GM12873 (cell line): ENCODE measurements at regions not wholly inside any gene's neighbourhood (a gene's known extent, or its start where the extent isn't known, plus 50 kb on each side); places are given as distances from the start of the nearest gene placed in this dataset.

Source experiments
- CTCF ChIP-seq: IDR thresholded peaks from 2 replicates; pipeline ENCODE4 v1.5.1; 2012; ENCODE audit warnings: low read depth, mild to moderate bottlenecking, moderate library complexity, low read length, control low read depth; ENCODE audit not compliant: insufficient read depth; ENCODE audit errors: missing control alignments

- TF ChIP-seq CTCF, result no peak
Measured at GRCh38 chr5:60483050-60483449, 216.9 kb downstream of the DEPDC1B start.

- TF ChIP-seq CTCF, result no peak
Measured at GRCh38 chr5:60482301-60482700, 217.7 kb downstream of the DEPDC1B start.

GRCh38 chr5:60479542-60479941 is 220.4 kb downstream of the DEPDC1B start:
- TF ChIP-seq CTCF, result no peak

DNA sequence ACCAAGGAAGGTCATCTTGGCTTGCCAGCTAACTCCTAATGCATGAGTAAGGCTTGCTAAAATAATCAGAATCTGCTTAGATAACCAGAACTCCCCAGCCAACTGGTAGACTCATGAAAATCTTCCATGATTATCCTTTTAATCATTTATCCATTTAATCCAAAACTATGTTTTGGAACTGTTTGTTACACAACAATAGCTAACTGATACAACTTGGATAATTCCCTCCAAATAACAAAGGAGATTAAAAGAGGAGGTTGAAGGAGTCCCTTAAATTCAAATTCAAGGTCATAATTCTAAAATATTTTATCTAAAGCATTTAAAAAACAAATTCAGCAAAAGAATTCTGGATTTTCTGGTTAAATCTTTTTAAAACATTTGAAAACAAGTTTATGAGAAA is 222.1 kb downstream of the DEPDC1B start:
- TF ChIP-seq CTCF, result no peak

- no peak for TF ChIP-seq CTCF
Measured at GRCh38 chr5:60473654-60474053, 226.3 kb downstream of the DEPDC1B start.

- TF ChIP-seq CTCF, result no peak
Measured at GRCh38 chr5:60470881-60471280, 229.1 kb downstream of the DEPDC1B start.

- no peak for TF ChIP-seq CTCF
Measured at GRCh38 chr5:60469286-60469685, 230.7 kb downstream of the DEPDC1B start.
